Kidney epithelial cell (primary cell): ENCODE measurements at regions not wholly inside any gene's neighbourhood (a gene's known extent, or its start where the extent isn't known, plus 50 kb on each side); places are given as distances from the start of the nearest gene placed in this dataset.

Experiments
- DNase-seq: peaks from one replicate; pipeline ENCODE4 v3.0.0-alpha.2; 2010; ENCODE audit warnings: low read depth
- H3K27me3 ChIP-seq: 2 replicates; pipeline ENCODE4 v1.6.0; 2011; ENCODE audit warnings: low read length; ENCODE audit not compliant: control insufficient read depth, insufficient read depth
- H3K36me3 ChIP-seq: 2 replicates; pipeline ENCODE4 v1.5.1; 2011; ENCODE audit warnings: low read length; ENCODE audit not compliant: control insufficient read depth, insufficient read depth
- H3K4me3 ChIP-seq: 2 replicates; pipeline ENCODE4 v1.5.1; 2011; ENCODE audit warnings: low read depth, mild to moderate bottlenecking, control low read depth, low read length
- CTCF ChIP-seq: IDR thresholded peaks from 2 replicates; pipeline ENCODE4 v1.5.1; 2011; ENCODE audit warnings: mild to moderate bottlenecking, moderate library complexity, low read length, control low read depth, inconsistent platforms; ENCODE audit not compliant: insufficient read depth, poor library complexity, severe bottlenecking

- H3K4me3 ChIP-seq: no peak overlapping the region
- TF ChIP-seq CTCF: no peak
- no peak for DNase-seq
- H3K27me3 ChIP-seq: no peaks in the 10 kb centered on the region
- no peaks in the 10 kb centered on the region for H3K36me3 ChIP-seq
Measured at GRCh38 chr6:115270953-115271352, 789.7 kb downstream of the FRK start.

GRCh38 chr6:115241373-115241772 lies 819.3 kb downstream of the FRK start:
- H3K36me3 ChIP-seq: no peaks in the 10 kb centered on the region
- no peak for DNase-seq
- no peak for TF ChIP-seq CTCF
- no peaks in the 10 kb centered on the region for H3K27me3 ChIP-seq
- no peak overlapping the region for H3K4me3 ChIP-seq

GRCh38 chr6:115221198-115221597 lies 839.5 kb downstream of the FRK start:
- H3K36me3 ChIP-seq: no peaks in the 10 kb centered on the region
- H3K4me3 ChIP-seq: no peak overlapping the region
- TF ChIP-seq CTCF: no peak
- DNase-seq: no peak
- H3K27me3 ChIP-seq: no peaks in the 10 kb centered on the region

GRCh38 chr6:115220551-115221159 lies 840.0 kb downstream of the FRK start:
- Histone ChIP-seq H3K27me3 (no peaks in the 10 kb centered on the region), H3K4me3 (no peak overlapping the region), H3K36me3 (no peaks in the 10 kb centered on the region)
- no peak for TF ChIP-seq CTCF
- DNase-seq: no peak

- TF ChIP-seq CTCF: no peak
- no peaks in the 10 kb centered on the region for H3K27me3 ChIP-seq
- no peaks in the 10 kb centered on the region for H3K36me3 ChIP-seq
Measured at GRCh38 chr6:115219645-115220044, 841.0 kb downstream of the FRK start.

GRCh38 chr6:115216835-115217234 lies 843.9 kb downstream of the FRK start:
- Histone ChIP-seq H3K4me3 (no peak overlapping the region), H3K27me3 (no peaks in the 10 kb centered on the region), H3K36me3 (no peaks in the 10 kb centered on the region)
- no peak for DNase-seq
- no peak for TF ChIP-seq CTCF

More at GRCh38 chr6:115219645-115220044, 841.0 kb downstream of the FRK start:
- H3K4me3 ChIP-seq: no peak overlapping the region
- no peak for DNase-seq
